ENCODE measurements at regions not wholly inside any gene's neighbourhood (a gene's known extent, or its start where the extent isn't known, plus 50 kb on each side); places are given as distances from the start of the nearest gene placed in this dataset.
"Not testable (repeated sequence)": the region's sequence is repeated elsewhere in the genome, so short reads cannot be mapped to it uniquely, and the experiment has no call there.

- no peak overlapping the region for H3K4me3 ChIP-seq (ENCODE audit: low read length)
- no peaks in the 10 kb centered on the region for H3K4me1 ChIP-seq (ENCODE audit: insufficient read depth, low read length)
- H3K27me3 ChIP-seq (ENCODE audit: insufficient read depth, low read length), result peaks cover 10% of the 10 kb centered on the region
- H3K9me3 ChIP-seq (ENCODE audit: low read depth, low read length), result no peaks in the 10 kb centered on the region
These were observed 127.9 kb downstream of the GPR85 start for GRCh38 chr7:112958775-112959174.

GRCh38 chr7:112957901-112958300 is 128.7 kb downstream of the GPR85 start:
- H3K4me1 ChIP-seq (ENCODE audit: insufficient read depth, low read length), result no peaks in the 10 kb centered on the region
- H3K27me3 ChIP-seq (ENCODE audit: insufficient read depth, low read length), result peaks cover 10% of the 10 kb centered on the region
- H3K4me3 ChIP-seq (ENCODE audit: low read length), result no peak overlapping the region
- no peaks in the 10 kb centered on the region for H3K9me3 ChIP-seq (ENCODE audit: low read depth, low read length)

DNA sequence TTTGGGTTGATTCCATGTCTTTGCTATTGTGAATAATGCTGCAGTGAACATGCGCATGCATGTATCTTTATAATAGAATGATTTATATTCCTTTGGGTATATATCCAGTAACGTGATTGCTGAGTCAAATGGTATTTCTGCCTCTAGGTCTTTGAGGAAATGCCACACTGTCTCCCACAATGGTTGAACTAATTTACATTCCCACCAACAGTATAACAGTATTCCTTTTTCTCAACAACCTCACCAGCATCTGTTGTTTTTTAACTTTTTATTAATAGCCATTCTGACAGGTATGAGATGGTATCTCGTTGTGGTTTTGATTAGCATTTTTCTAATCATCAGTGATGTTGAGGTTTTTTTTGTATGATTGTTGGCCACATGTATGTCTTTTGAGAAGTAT is 133.6 kb downstream of the GPR85 start:
- H3K4me3 ChIP-seq (ENCODE audit: low read length); H3K9me3 ChIP-seq (ENCODE audit: low read depth, low read length); H3K4me1 ChIP-seq (ENCODE audit: insufficient read depth, low read length): not testable (repeated sequence)
- H3K27me3 ChIP-seq (ENCODE audit: insufficient read depth, low read length), result peaks cover 19% of the 10 kb centered on the region

GRCh38 chr7:112951070-112951469 is 135.6 kb downstream of the GPR85 start:
- H3K9me3 ChIP-seq (ENCODE audit: low read depth, low read length), result no peaks in the 10 kb centered on the region
- H3K4me3 ChIP-seq (ENCODE audit: low read length), result no peak overlapping the region
- H3K4me1 ChIP-seq (ENCODE audit: insufficient read depth, low read length), result no peaks in the 10 kb centered on the region
- peaks cover 22% of the 10 kb centered on the region for H3K27me3 ChIP-seq (ENCODE audit: insufficient read depth, low read length)

- H3K4me3 ChIP-seq (ENCODE audit: low read length); H3K9me3 ChIP-seq (ENCODE audit: low read depth, low read length); H3K4me1 ChIP-seq (ENCODE audit: insufficient read depth, low read length): not testable (repeated sequence)
- H3K27me3 ChIP-seq (ENCODE audit: insufficient read depth, low read length), result peaks cover 31% of the 10 kb centered on the region
These were observed 136.9 kb downstream of the GPR85 start for GRCh38 chr7:112949682-112950081.

GRCh38 chr7:112946350-112946749 is 140.3 kb downstream of the GPR85 start:
- peaks cover 32% of the 10 kb centered on the region for H3K27me3 ChIP-seq (ENCODE audit: insufficient read depth, low read length)
- H3K4me3 ChIP-seq (ENCODE audit: low read length), result no peak overlapping the region
- no peaks in the 10 kb centered on the region for H3K9me3 ChIP-seq (ENCODE audit: low read depth, low read length)

DNA sequence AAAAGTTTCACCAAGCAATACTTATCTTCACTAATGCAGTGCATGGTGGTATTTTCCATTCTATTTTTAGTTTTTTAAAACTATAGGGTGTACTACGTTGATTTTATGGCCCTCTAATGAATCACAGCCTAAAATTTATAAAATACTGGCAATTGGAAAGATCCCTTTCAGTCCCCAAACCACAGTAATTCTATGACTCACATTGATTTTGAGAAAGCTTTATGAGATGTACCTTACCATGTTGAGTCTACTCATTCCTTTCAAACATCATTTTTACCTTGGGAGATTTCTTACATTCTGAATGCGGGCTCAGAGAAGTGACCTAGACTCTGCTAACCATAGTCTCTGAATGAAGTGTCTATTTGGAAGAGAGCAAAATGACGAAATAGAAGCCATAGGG is 141.6 kb downstream of the GPR85 start:
- Histone ChIP-seq H3K27me3 (ENCODE audit: insufficient read depth, low read length) (peaks cover 24% of the 10 kb centered on the region), H3K4me1 (ENCODE audit: insufficient read depth, low read length) (peaks cover 8% of the 10 kb centered on the region), H3K4me3 (ENCODE audit: low read length) (no peak overlapping the region), H3K9me3 (ENCODE audit: low read depth, low read length) (no peaks in the 10 kb centered on the region)

More at GRCh38 chr7:112946350-112946749, 140.3 kb downstream of the GPR85 start:
- H3K4me1 ChIP-seq (ENCODE audit: insufficient read depth, low read length), result no peaks in the 10 kb centered on the region

- no peaks in the 10 kb centered on the region for H3K9me3 ChIP-seq (ENCODE audit: low read depth, low read length)
- H3K4me1 ChIP-seq (ENCODE audit: insufficient read depth, low read length), result peaks cover 16% of the 10 kb centered on the region
- peaks cover 17% of the 10 kb centered on the region for H3K27me3 ChIP-seq (ENCODE audit: insufficient read depth, low read length)
- no peak overlapping the region for H3K4me3 ChIP-seq (ENCODE audit: low read length)
These were observed 143.6 kb downstream of the GPR85 start for GRCh38 chr7:112942981-112943380.

GRCh38 chr7:112942125-112942524 is 144.5 kb downstream of the GPR85 start:
- Histone ChIP-seq H3K27me3 (ENCODE audit: insufficient read depth, low read length) (peaks cover 14% of the 10 kb centered on the region), H3K4me1 (ENCODE audit: insufficient read depth, low read length) (peaks cover 16% of the 10 kb centered on the region)
- H3K4me3 ChIP-seq (ENCODE audit: low read length); H3K9me3 ChIP-seq (ENCODE audit: low read depth, low read length): not testable (repeated sequence)

DNA sequence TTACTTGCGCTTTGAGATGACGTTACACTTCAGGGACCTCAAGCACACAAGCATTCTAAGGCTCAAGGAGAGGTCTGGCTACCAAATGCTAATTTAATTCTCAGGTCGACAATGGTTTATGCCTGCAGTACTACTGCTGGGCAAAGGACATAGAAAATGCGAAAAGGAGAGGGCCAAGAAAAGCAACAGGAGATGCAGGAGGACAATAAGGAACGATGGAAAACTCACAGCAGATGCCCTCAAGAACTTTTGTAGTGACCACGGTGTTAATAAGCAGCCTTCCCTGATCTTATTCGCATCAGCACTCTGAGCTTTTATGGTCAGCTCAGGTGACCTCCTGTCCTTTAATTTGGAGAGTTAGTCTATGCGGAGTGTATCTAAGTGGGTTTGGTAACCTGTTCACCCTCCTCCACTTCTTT is 146.3 kb downstream of the GPR85 start:
- Histone ChIP-seq H3K4me1 (ENCODE audit: insufficient read depth, low read length) (peaks cover 16% of the 10 kb centered on the region), H3K27me3 (ENCODE audit: insufficient read depth, low read length) (peaks cover 10% of the 10 kb centered on the region), H3K4me3 (ENCODE audit: low read length) (peak overlapping the region; percentile 51), H3K9me3 (ENCODE audit: low read depth, low read length) (no peaks in the 10 kb centered on the region)

DNA sequence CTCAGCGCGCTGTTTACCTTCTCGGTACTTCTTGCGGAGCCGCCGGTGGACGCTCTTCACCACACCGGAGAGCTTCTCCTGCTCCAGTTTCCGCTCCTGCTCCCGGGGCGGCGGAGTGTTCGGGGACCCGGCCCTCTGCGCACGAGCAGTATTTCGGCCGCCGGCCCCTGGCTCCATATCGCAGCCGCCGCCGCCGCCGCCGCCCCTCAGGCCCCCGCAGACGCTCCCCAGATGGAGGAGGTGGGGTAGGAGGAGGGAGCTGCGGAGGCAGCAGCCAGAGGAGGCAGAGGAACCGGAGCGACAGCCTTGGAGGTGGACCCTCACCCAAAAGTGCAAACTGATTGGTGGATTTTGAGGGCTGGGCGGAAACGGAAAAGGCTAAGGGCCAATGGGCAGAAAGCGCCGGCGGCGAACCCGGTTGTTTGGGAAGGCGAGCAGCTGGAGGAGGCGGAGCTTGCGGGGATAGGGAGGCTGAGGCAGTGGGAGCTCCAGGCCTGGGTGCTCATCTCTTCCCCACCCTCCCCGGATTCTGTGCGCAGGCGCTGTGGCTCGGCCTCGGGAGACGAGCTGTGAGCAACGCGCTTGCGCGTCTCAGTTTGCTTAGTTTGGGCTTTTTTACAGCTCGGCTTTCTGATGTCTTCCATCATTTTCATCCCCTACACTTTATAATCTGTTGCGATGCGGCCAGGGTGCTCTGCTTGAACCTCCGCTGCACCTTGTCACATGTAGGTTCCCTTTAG is 146.9 kb downstream of the GPR85 start:
- Histone ChIP-seq H3K9me3 (ENCODE audit: low read depth, low read length) (no peaks in the 10 kb centered on the region), H3K4me3 (ENCODE audit: low read length) (peak overlapping the region; percentile 51), H3K4me1 (ENCODE audit: insufficient read depth, low read length) (peaks cover 16% of the 10 kb centered on the region), H3K27me3 (ENCODE audit: insufficient read depth, low read length) (peaks cover 6% of the 10 kb centered on the region)

- H3K9me3 ChIP-seq (ENCODE audit: low read depth, low read length), result no peaks in the 10 kb centered on the region
- H3K4me3 ChIP-seq (ENCODE audit: low read length), result peak overlapping the region; percentile 51
- peaks cover 16% of the 10 kb centered on the region for H3K4me1 ChIP-seq (ENCODE audit: insufficient read depth, low read length)
- peaks cover 3% of the 10 kb centered on the region for H3K27me3 ChIP-seq (ENCODE audit: insufficient read depth, low read length)
These were observed 147.6 kb downstream of the GPR85 start for GRCh38 chr7:112938863-112939573.

GRCh38 chr7:112937651-112938415 is 147.6 kb upstream of the TMEM168 start:
- H3K4me1 ChIP-seq (ENCODE audit: insufficient read depth, low read length), result peaks cover 16% of the 10 kb centered on the region
- no peaks in the 10 kb centered on the region for H3K27me3 ChIP-seq (ENCODE audit: insufficient read depth, low read length)
- no peak overlapping the region for H3K4me3 ChIP-seq (ENCODE audit: low read length)
- H3K9me3 ChIP-seq (ENCODE audit: low read depth, low read length), result no peaks in the 10 kb centered on the region

DNA sequence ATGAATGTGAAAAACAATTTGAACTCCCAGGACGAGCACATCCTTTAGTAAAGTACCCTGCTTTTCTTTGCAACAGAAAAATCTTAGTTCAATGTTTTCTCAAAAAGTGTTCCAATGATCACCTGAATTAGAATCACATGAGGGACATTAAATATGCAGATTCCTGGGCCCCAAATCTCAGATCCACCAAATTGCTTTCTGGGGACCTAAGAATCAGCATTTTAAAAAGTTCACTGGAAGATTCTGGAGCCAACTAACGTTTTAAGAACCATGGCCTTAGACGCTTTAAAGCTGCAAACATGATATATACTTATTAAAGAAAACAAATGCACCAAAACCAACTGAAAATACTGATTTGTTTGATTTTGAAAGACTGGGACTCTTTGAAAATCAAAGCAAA is 143.4 kb upstream of the TMEM168 start:
- H3K27me3 ChIP-seq (ENCODE audit: insufficient read depth, low read length), result no peaks in the 10 kb centered on the region
- H3K9me3 ChIP-seq (ENCODE audit: low read depth, low read length), result no peaks in the 10 kb centered on the region
- H3K4me3 ChIP-seq (ENCODE audit: low read length), result no peak overlapping the region
- peaks cover 10% of the 10 kb centered on the region for H3K4me1 ChIP-seq (ENCODE audit: insufficient read depth, low read length)

DNA sequence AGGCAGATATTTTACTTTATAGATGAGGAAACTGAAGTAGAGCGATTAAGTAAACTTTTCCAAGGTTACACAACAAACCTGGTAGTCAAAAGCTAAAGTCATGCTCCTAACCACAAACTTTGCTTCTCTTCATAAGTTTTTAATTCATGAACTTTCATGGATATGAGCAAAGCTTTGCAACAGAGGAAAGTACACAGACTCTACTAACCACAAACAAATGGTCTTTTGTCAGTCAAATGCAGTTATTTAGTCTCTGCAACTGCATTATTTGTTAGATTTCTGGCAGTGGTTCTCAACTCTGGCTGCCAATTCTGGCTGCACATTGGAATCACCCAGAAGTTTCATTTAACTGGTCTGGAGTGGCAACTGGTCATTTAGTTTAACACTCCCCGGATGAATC is 140.6 kb upstream of the TMEM168 start:
- H3K4me3 ChIP-seq (ENCODE audit: low read length), result no peak overlapping the region

More for the DNA sequence above, 140.6 kb upstream of the TMEM168 start:
- Histone ChIP-seq H3K9me3 (ENCODE audit: low read depth, low read length) (no peaks in the 10 kb centered on the region), H3K27me3 (ENCODE audit: insufficient read depth, low read length) (no peaks in the 10 kb centered on the region), H3K4me1 (ENCODE audit: insufficient read depth, low read length) (peaks cover 7% of the 10 kb centered on the region)
